ENCODE measurements at regions not wholly inside any gene's neighbourhood (a gene's known extent, or its start where the extent isn't known, plus 50 kb on each side); places are given as distances from the start of the nearest gene placed in this dataset.

DNA sequence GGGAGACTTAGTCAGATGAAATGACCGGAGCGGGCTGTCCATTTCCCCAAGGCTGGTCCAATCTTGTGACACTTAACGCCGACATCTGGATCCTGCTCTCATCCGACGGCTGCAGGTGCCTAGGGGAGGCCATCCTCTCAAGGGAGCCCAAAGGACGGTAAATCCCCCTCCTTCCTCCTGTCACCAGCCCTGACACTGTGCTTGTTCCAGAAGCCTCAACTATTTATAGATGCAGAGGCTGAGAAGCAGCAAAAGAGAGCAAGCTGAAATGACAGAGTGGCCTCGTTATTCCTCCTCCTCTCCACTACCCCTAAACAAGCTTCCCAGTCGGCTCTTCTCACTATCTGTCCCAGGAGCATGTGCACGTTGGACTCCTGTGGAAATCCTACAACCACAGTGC, 533.7 kb downstream of the LIG4 start:
- no peak overlapping the region for H3K4me3 ChIP-seq (ENCODE audit: low read depth, low read length)
- H3K9me3 ChIP-seq (ENCODE audit: control insufficient read depth, insufficient read depth, low read length), result peaks cover 5% of the 10 kb centered on the region; the same call in 1 of the 2 replicates
- CTCF ChIA-PET, result no interaction called here
- TF ChIP-seq CTCF (IDR thresholded peaks at IDR 0.05; ENCODE audit: low read depth, low read length), result no peak
- H3K27me3 ChIP-seq (ENCODE audit: control insufficient read depth, insufficient read depth, low read length), result no peaks in the 10 kb centered on the region
- no peak overlapping the region for H3K27ac ChIP-seq (ENCODE audit: low read depth, low read length)
- POLR2A ChIA-PET, result no interaction called here
- DNase-seq (ENCODE audit: low read depth, low spot score), result no peak

DNA sequence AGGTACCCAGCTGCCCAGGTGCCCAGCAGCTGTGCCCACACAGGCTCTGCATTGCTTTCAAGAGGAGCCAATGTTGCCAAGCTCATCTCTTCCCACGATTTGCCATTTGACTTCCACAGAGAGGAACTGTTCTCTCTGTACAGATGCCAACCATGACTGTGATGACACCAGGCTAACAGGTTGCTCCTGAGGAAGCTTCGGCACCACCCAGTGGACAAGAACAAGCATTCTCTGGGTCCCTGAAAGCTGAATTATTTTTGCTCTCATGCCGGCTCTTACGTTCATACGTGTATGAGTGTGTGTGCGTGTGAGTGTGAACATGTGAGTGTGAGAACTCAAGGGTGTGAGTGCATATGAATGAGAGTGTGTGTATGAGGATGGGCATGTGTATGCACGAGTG, 535.2 kb downstream of the LIG4 start:
- peaks cover 3% of the 10 kb centered on the region; the same call in 1 of the 2 replicates for H3K9me3 ChIP-seq (ENCODE audit: control insufficient read depth, insufficient read depth, low read length)
- peak; percentile 26; the same call in 1 of the 2 replicates for TF ChIP-seq CTCF (IDR thresholded peaks at IDR 0.05; ENCODE audit: low read depth, low read length)
- ChIA-PET CTCF (interaction anchor here (0.5 to 1.2 kb wide), 3 partner anchors 9 to 30 kb away, joined by 3 to 4 read pairs (median 3); no protein-coding TSS in a partner anchor), POLR2A (no interaction called here)
- no peaks in the 10 kb centered on the region for H3K27me3 ChIP-seq (ENCODE audit: control insufficient read depth, insufficient read depth, low read length)
- H3K4me3 ChIP-seq (ENCODE audit: low read depth, low read length), result no peak overlapping the region
- no peak for DNase-seq (ENCODE audit: low read depth, low spot score)
- no peak overlapping the region for H3K27ac ChIP-seq (ENCODE audit: low read depth, low read length)

- Histone ChIP-seq H3K9me3 (ENCODE audit: control insufficient read depth, insufficient read depth, low read length) (no peaks in the 10 kb centered on the region), H3K27ac (ENCODE audit: low read depth, low read length) (no peak overlapping the region), H3K4me3 (ENCODE audit: low read depth, low read length) (no peak overlapping the region), H3K27me3 (ENCODE audit: control insufficient read depth, insufficient read depth, low read length) (no peaks in the 10 kb centered on the region)
- ChIA-PET CTCF (interaction anchor here (0.6 to 1.5 kb wide), 6 partner anchors 9 to 478 kb away, joined by 3 to 11 read pairs (median 5); no protein-coding TSS in a partner anchor), POLR2A (interaction anchor here (0.8 kb wide), 1 partner anchor 186 kb away, joined by 4 read pairs; no protein-coding TSS in a partner anchor)
- peak; percentile 4 for DNase-seq (ENCODE audit: low read depth, low spot score)
- peak; percentile 61 for TF ChIP-seq CTCF (IDR thresholded peaks at IDR 0.05; ENCODE audit: low read depth, low read length)
Measured at GRCh38 chr13:107678075-107678689, 537.2 kb downstream of the LIG4 start.

GRCh38 chr13:107675847-107676550, 539.3 kb downstream of the LIG4 start:
- H3K27ac ChIP-seq (ENCODE audit: low read depth, low read length), result no peak overlapping the region
- no peaks in the 10 kb centered on the region for H3K27me3 ChIP-seq (ENCODE audit: control insufficient read depth, insufficient read depth, low read length)
- no peak overlapping the region for H3K4me3 ChIP-seq (ENCODE audit: low read depth, low read length)
- TF ChIP-seq CTCF (IDR thresholded peaks at IDR 0.05; ENCODE audit: low read depth, low read length), result no peak
- no peaks in the 10 kb centered on the region for H3K9me3 ChIP-seq (ENCODE audit: control insufficient read depth, insufficient read depth, low read length)
- no peak for DNase-seq (ENCODE audit: low read depth, low spot score)
- ChIA-PET POLR2A (no interaction called here), CTCF (interaction anchor here (1.1 to 1.5 kb wide), 2 partner anchors 26 to 303 kb away, joined by 3 to 4 read pairs; no protein-coding TSS in a partner anchor)
